ENCODE measurements at regions not wholly inside any gene's neighbourhood (a gene's known extent, or its start where the extent isn't known, plus 50 kb on each side); places are given as distances from the start of the nearest gene placed in this dataset.

DNA sequence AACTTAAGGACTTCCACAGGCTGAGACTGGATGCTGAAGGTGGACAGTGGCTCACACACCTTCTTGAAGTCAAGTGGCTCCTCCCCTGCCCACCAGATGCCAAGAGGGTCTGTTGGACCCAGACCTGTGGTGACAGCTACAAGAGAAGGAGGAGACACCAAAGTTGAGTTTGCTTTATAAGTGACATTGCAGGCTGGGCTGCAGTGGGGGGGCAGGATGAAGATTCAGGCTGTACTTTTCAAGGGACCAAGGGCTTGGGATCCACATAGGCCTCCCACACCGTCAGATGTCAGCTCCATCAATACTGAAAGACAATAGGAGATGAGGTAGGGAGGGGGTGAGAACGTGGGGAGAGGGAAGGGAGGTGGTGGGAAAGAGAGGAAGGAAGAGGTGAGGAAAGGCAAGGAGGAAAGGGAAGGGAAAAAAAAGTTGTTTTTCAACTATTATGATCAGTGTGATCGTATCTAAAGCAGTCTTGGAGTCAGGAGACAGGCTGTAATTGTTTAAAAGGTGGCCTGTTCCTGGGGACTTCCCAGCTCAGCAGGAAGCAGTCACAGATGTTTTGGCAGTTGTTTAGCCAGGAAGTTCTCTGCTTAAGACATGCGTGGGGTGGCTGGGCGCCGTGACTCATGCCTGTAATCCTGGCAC lies 84.1 kb upstream of the RESF1 start:
- Histone ChIP-seq H3K4me1 (peaks cover 5% of the 10 kb centered on the region), H3K27me3 (replicated peaks; ENCODE audit: control insufficient read depth, insufficient read depth, low read length) (no peaks in the 10 kb centered on the region), H3K4me3 (ENCODE audit: low read depth, low read length) (no peak overlapping the region), H3K9me3 (peaks cover 30% of the 10 kb centered on the region), H3K36me3 (ENCODE audit: control insufficient read depth, insufficient read depth, low read length) (no peaks in the 10 kb centered on the region)
- Mint-ChIP-seq H3K4me3 (ENCODE audit: unreplicated experiment) (no peak overlapping the region), H3K27ac (ENCODE audit: unreplicated experiment) (no peak overlapping the region), H3K36me3 (ENCODE audit: insufficient read depth, unreplicated experiment) (no peaks in the 10 kb centered on the region), H3K4me1 (ENCODE audit: low read depth, unreplicated experiment) (peaks cover under 1% of the 10 kb centered on the region), H3K27me3 (ENCODE audit: insufficient read depth, unreplicated experiment) (no peaks in the 10 kb centered on the region), H3K9me3 (ENCODE audit: unreplicated experiment) (peaks cover 40% of the 10 kb centered on the region)
- TF ChIP-seq, protein P1, sequence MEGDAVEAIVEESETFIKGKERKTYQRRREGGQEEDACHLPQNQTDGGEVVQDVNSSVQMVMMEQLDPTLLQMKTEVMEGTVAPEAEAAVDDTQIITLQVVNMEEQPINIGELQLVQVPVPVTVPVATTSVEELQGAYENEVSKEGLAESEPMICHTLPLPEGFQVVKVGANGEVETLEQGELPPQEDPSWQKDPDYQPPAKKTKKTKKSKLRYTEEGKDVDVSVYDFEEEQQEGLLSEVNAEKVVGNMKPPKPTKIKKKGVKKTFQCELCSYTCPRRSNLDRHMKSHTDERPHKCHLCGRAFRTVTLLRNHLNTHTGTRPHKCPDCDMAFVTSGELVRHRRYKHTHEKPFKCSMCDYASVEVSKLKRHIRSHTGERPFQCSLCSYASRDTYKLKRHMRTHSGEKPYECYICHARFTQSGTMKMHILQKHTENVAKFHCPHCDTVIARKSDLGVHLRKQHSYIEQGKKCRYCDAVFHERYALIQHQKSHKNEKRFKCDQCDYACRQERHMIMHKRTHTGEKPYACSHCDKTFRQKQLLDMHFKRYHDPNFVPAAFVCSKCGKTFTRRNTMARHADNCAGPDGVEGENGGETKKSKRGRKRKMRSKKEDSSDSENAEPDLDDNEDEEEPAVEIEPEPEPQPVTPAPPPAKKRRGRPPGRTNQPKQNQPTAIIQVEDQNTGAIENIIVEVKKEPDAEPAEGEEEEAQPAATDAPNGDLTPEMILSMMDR (IDR thresholded peaks at IDR 0.05; ENCODE audit: insufficient read depth in 1 of 2, low read depth in 1 of 2, low read length in 1 of 2, severe bottlenecking in 1 of 2, unreplicated experiment in 1 of 2): no peak
- no peak for DNase-seq
- ChIA-PET CTCF (interaction anchor here (0.5 kb wide), 1 partner anchor 385 kb away, joined by 5 read pairs; no protein-coding TSS in a partner anchor), POLR2A (no interaction called here)
- intact Hi-C loops (cut with micrococcal nuclease; ENCODE audit: unreplicated experiment): no loop called here
- no TSS peak for BruUV-seq (replicated peaks)

DNA sequence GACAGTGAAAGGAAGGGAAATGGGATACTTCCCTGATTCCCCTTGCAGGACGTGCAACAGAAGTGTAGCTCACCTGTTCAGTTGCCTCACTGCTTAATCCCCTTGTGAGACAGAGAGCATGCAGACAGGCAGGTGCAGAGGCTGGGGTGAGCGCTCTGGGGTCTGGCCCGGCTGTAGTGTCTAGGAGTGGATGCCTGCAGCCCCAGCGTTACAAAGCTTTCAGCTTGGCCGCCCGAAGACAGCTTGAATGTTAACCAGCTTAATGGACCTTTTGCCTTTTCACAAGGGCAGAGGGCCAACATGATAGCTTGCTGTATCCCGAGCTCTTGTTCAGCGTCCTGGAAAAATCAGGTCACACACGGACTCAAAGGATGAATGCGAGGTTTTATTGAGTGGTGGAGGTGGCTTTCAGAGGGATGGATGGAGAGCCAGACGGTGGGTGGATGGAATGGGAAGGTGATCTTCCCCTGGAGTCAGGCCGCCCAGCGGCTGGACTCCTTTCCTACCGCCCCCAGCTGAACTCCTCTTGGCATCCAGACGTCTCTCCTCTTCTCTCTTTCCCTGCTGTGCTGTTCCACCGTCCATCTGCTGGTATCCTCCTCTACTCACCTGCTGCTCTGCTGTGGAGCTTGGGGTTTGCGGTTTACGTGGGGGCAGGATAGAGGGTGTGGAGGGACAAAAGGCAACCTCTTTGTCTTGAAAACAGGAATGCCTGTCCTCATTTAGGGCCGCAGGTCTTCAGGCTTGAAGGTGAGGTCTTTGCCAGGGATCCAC lies 86.2 kb upstream of the RESF1 start:
- no peaks in the 10 kb centered on the region for H3K36me3 Mint-ChIP-seq (ENCODE audit: insufficient read depth, unreplicated experiment)
- H3K4me1 Mint-ChIP-seq (ENCODE audit: low read depth, unreplicated experiment): no peaks in the 10 kb centered on the region
- intact Hi-C loops (cut with micrococcal nuclease; ENCODE audit: unreplicated experiment): no loop called here
- ChIA-PET CTCF (no interaction called here), POLR2A (no interaction called here)
- no peak overlapping the region for H3K27ac Mint-ChIP-seq (ENCODE audit: unreplicated experiment)
- TF ChIP-seq, protein P1 (IDR thresholded peaks at IDR 0.05; ENCODE audit: insufficient read depth in 1 of 2, low read depth in 1 of 2, low read length in 1 of 2, severe bottlenecking in 1 of 2, unreplicated experiment in 1 of 2): no peak
- no peak for DNase-seq
- Histone ChIP-seq H3K9me3 (peaks cover 23% of the 10 kb centered on the region), H3K36me3 (ENCODE audit: control insufficient read depth, insufficient read depth, low read length) (no peaks in the 10 kb centered on the region), H3K27me3 (replicated peaks; ENCODE audit: control insufficient read depth, insufficient read depth, low read length) (no peaks in the 10 kb centered on the region), H3K4me3 (ENCODE audit: low read depth, low read length) (no peak overlapping the region), H3K4me1 (no peaks in the 10 kb centered on the region)
- H3K27me3 Mint-ChIP-seq (ENCODE audit: insufficient read depth, unreplicated experiment): no peaks in the 10 kb centered on the region
- BruUV-seq (replicated peaks): no TSS peak
- peaks cover 20% of the 10 kb centered on the region for H3K9me3 Mint-ChIP-seq (ENCODE audit: unreplicated experiment)
- H3K4me3 Mint-ChIP-seq (ENCODE audit: unreplicated experiment): no peak overlapping the region

- ChIA-PET CTCF (no interaction called here), POLR2A (no interaction called here)
- TF ChIP-seq, protein P1 (IDR thresholded peaks at IDR 0.05; ENCODE audit: insufficient read depth in 1 of 2, low read depth in 1 of 2, low read length in 1 of 2, severe bottlenecking in 1 of 2, unreplicated experiment in 1 of 2): no peak
- Histone ChIP-seq H3K36me3 (ENCODE audit: control insufficient read depth, insufficient read depth, low read length) (no peaks in the 10 kb centered on the region), H3K4me1 (no peaks in the 10 kb centered on the region), H3K9me3 (peaks cover 3% of the 10 kb centered on the region; the same call in 1 of the 2 replicates), H3K27me3 (replicated peaks; ENCODE audit: control insufficient read depth, insufficient read depth, low read length) (no peaks in the 10 kb centered on the region), H3K4me3 (ENCODE audit: low read depth, low read length) (no peak overlapping the region)
- no peak overlapping the region for H3K4me3 Mint-ChIP-seq (ENCODE audit: unreplicated experiment)
- H3K27me3 Mint-ChIP-seq (ENCODE audit: insufficient read depth, unreplicated experiment): no peaks in the 10 kb centered on the region
- no peaks in the 10 kb centered on the region for H3K36me3 Mint-ChIP-seq (ENCODE audit: insufficient read depth, unreplicated experiment)
- no peak for DNase-seq
- H3K4me1 Mint-ChIP-seq (ENCODE audit: low read depth, unreplicated experiment): no peaks in the 10 kb centered on the region
- no TSS peak for BruUV-seq (replicated peaks)
- H3K9me3 Mint-ChIP-seq (ENCODE audit: unreplicated experiment): peaks cover 18% of the 10 kb centered on the region
- no peak overlapping the region for H3K27ac Mint-ChIP-seq (ENCODE audit: unreplicated experiment)
- intact Hi-C loops (cut with micrococcal nuclease; ENCODE audit: unreplicated experiment): no loop called here
Measured at GRCh38 chr12:31869972-31870371, 89.2 kb upstream of the RESF1 start.
